SK-N-SH (cell line): ENCODE measurements at regions not wholly inside any gene's neighbourhood (a gene's known extent, or its start where the extent isn't known, plus 50 kb on each side); places are given as distances from the start of the nearest gene placed in this dataset.

Experiments used
- CTCF ChIA-PET: fragments of 300-600, 350-600 bp; formaldehyde crosslinking; extraction: SDS; loops from one replicate; lab custom pipeline; 2021; lab: Yijun Ruan, JAX
- POLR2A ChIA-PET: fragments of 350-600 bp; sonication (Branson Sonifier 250); formaldehyde crosslinking; extraction: SDS; loops from one replicate; lab custom pipeline; 2020; ENCODE audit warnings: antibody characterized with exemption, inconsistent platforms; lab: Yijun Ruan, JAX
- DNase-seq: peaks from one replicate; pipeline ENCODE4 v3.0.0; 2012
- H2AFZ ChIP-seq: fragments of 200-600 bp; sonication (generic); 2 replicates; pipeline ENCODE4 v1.8.1; 2016; ENCODE audit warnings: antibody characterized with exemption, mild to moderate bottlenecking, low read depth
- H3F3A ChIP-seq: fragments of 200-600 bp; sonication (generic); replicated peaks from 2 replicates; pipeline ENCODE3; 2016; ENCODE audit warnings: antibody characterized with exemption, mild to moderate bottlenecking; ENCODE audit not compliant: insufficient read depth
- H3K27ac ChIP-seq, 2 experiments: fragments of 200-500 bp in 1 of 2; fragments of 200-600 bp in 1 of 2; sonication (Bioruptor generic) in 1 of 2; sonication (generic), shearing (Covaris generic) in 1 of 2; 2 replicates each; pipeline versions ENCODE4 v1.5.1 to v1.6.1; 2014 to 2016; ENCODE audit warnings: low read depth in 2 of 2, inconsistent platforms in 1 of 2, low read length in 1 of 2, mild to moderate bottlenecking in 1 of 2, mixed read lengths in 1 of 2
- H3K27me3 ChIP-seq: fragments of 200-600 bp; sonication (generic), shearing (Covaris generic); 2 replicates; pipeline ENCODE4 v1.6.1; 2016; ENCODE audit warnings: mixed run types; ENCODE audit not compliant: insufficient read depth
- H3K36me3 ChIP-seq, 2 experiments: fragments of 200-500 bp in 1 of 2; fragments of 200-600 bp in 1 of 2; sonication (Bioruptor generic) in 1 of 2; sonication (generic) in 1 of 2; replicated peaks in 1 of 2; 2 replicates each; pipeline versions ENCODE3 to v1.5.1; 2014 to 2016; ENCODE audit warnings: low read length in 1 of 2, mild to moderate bottlenecking in 1 of 2; ENCODE audit not compliant: insufficient read depth in 2 of 2, control insufficient read depth in 1 of 2
- H3K4me1 ChIP-seq, 2 experiments: fragments of 200-500 bp in 1 of 2; fragments of 200-600 bp in 1 of 2; sonication (Bioruptor generic) in 1 of 2; sonication (generic), shearing (Covaris generic) in 1 of 2; 2 replicates each; pipeline versions ENCODE4 v1.5.1 to v1.6.1; 2014 to 2016; ENCODE audit warnings: low read depth in 1 of 2, low read length in 1 of 2, mixed run types in 1 of 2; ENCODE audit not compliant: insufficient read depth in 2 of 2, control insufficient read depth in 1 of 2
- H3K4me2 ChIP-seq: fragments of 200-600 bp; sonication (generic), shearing (Covaris generic); 2 replicates; pipeline ENCODE4 v1.6.1; 2017; ENCODE audit warnings: mixed run types
- H3K4me3 ChIP-seq, 2 experiments: fragments of 200-500 bp in 1 of 2; fragments of 200-600 bp in 1 of 2; sonication (Bioruptor generic) in 1 of 2; sonication (generic), shearing (Covaris generic) in 1 of 2; 2 replicates each; pipeline versions ENCODE4 v1.5.1 to v1.8.1; 2014 to 2016; ENCODE audit warnings: low read depth in 2 of 2, inconsistent platforms in 1 of 2, low read length in 1 of 2, mild to moderate bottlenecking in 1 of 2, mixed read lengths in 1 of 2, moderate library complexity in 1 of 2
- H3K79me2 ChIP-seq: fragments of 200-600 bp; sonication (generic); 2 replicates; pipeline ENCODE4 v1.8.1; 2017; ENCODE audit warnings: mild to moderate bottlenecking; ENCODE audit not compliant: insufficient read depth
- H3K9ac ChIP-seq: fragments of 200-600 bp; sonication (generic); 2 replicates; pipeline ENCODE4 v1.6.1; 2017; ENCODE audit warnings: mixed run types
- H3K9me2 ChIP-seq: fragments of 200-600 bp; sonication (generic); 2 replicates; pipeline ENCODE4 v1.6.1; 2017; ENCODE audit warnings: mixed run types
- H3K9me3 ChIP-seq: fragments of 200-600 bp; sonication (generic); 2 replicates; pipeline ENCODE4 v1.6.1; 2017; ENCODE audit warnings: mixed run types, mild to moderate bottlenecking, moderate library complexity
- H4K20me1 ChIP-seq: fragments of 200-600 bp; sonication (generic); 2 replicates; pipeline ENCODE4 v1.6.1; 2017; ENCODE audit warnings: mild to moderate bottlenecking, mixed run types; ENCODE audit not compliant: insufficient read depth
- ELF1 ChIP-seq: IDR thresholded peaks from 2 replicates; pipeline ENCODE4 v1.4.0; 2012
- EZH2phosphoT487 ChIP-seq: fragments of 200-600 bp; sonication (generic); IDR thresholded peaks from 2 replicates; pipeline ENCODE4 v1.6.1; 2017; ENCODE audit warnings: low read depth, mixed run types, mild to moderate bottlenecking, antibody characterized with exemption, moderate library complexity, borderline replicate concordance
- FOSL2 ChIP-seq: IDR thresholded peaks from 2 replicates; pipeline ENCODE4 v1.4.0; 2012; ENCODE audit warnings: low read depth, mild to moderate bottlenecking, moderate library complexity, borderline replicate concordance
- FOXJ3 ChIP-seq: sonication (generic); formaldehyde crosslinking; IDR thresholded peaks from 2 replicates; pipeline ENCODE4 v1.5.1; 2020; ENCODE audit warnings: mild to moderate bottlenecking, missing genetic modification reagents
- FOXM1 ChIP-seq: IDR thresholded peaks from 2 replicates; pipeline ENCODE4 v1.4.0; 2012; ENCODE audit warnings: low read depth, mild to moderate bottlenecking
- IRF3 ChIP-seq: fragments of 150-350 bp; IDR thresholded peaks from 2 replicates; pipeline ENCODE4 v1.6.1; 2016; ENCODE audit warnings: mild to moderate bottlenecking, low read depth, low read length
- MAX ChIP-seq: IDR thresholded peaks from 2 replicates; pipeline ENCODE4 v1.4.0; 2012; ENCODE audit warnings: low read depth
- MXI1 ChIP-seq: IDR thresholded peaks from 2 replicates; pipeline ENCODE4 v1.6.1; 2012; ENCODE audit warnings: mild to moderate bottlenecking, low read depth, low read length, improper control_type of control experiment
- NFIC ChIP-seq: IDR thresholded peaks from 2 replicates; pipeline ENCODE4 v1.4.0; 2012; ENCODE audit warnings: borderline replicate concordance
- NRF1 ChIP-seq: IDR thresholded peaks from 2 replicates; pipeline ENCODE4 v1.6.1; 2012; ENCODE audit warnings: low read depth, mild to moderate bottlenecking, low read length
- RAD21 ChIP-seq: IDR thresholded peaks from 2 replicates; pipeline ENCODE4 v1.6.1; 2012; ENCODE audit warnings: mild to moderate bottlenecking, low read length
- RCOR1 ChIP-seq: fragments of 150-350 bp; IDR thresholded peaks from 2 replicates; pipeline ENCODE4 v1.6.1; 2017; ENCODE audit warnings: antibody characterized with exemption, low read length
- REST ChIP-seq: IDR thresholded peaks from 2 replicates; pipeline ENCODE4 v1.6.1; 2012; ENCODE audit warnings: mild to moderate bottlenecking, low read depth, low read length, moderate library complexity
- RFX5 ChIP-seq: IDR thresholded peaks from 2 replicates; pipeline ENCODE4 v1.6.1; 2012; ENCODE audit warnings: mild to moderate bottlenecking, improper control_type of control experiment, low read length
- RXRA ChIP-seq: IDR thresholded peaks from 2 replicates; pipeline ENCODE4 v1.4.0; 2012; ENCODE audit warnings: low read depth, mild to moderate bottlenecking, borderline replicate concordance
- SMC3 ChIP-seq: IDR thresholded peaks from 2 replicates; pipeline ENCODE4 v1.6.1; 2012; ENCODE audit warnings: low read depth, low read length, improper control_type of control experiment
- TEAD4 ChIP-seq: IDR thresholded peaks from 2 replicates; pipeline ENCODE4 v1.4.0; 2012; ENCODE audit warnings: mild to moderate bottlenecking, borderline replicate concordance; ENCODE audit not compliant: insufficient read depth
- ZBTB33 ChIP-seq: IDR thresholded peaks from 2 replicates; pipeline ENCODE4 v1.4.0; 2012; ENCODE audit warnings: low read depth, borderline replicate concordance
- WGBS: methylation state at CpG from one replicate; pipeline ENCODE4 v1.1.6; 2017; ENCODE audit warnings: low lambda C conversion rate; 5-methylcytosine and 5-hydroxymethylcytosine counted together

GRCh38 chr17:6244796-6245195, 174.6 kb downstream of the WSCD1 start:
- Histone ChIP-seq H3K4me2 (no peak overlapping the region), H3K4me3 (no peak overlapping the region), H4K20me1 (0 out of 2 replicates have a peak, but pooled peaks cover 5% of the 10 kb centered on the region), H3K79me2 (no peaks in the 10 kb centered on the region), H3K4me1 (no peaks in the 10 kb centered on the region), H3F3A (no peaks in the 10 kb centered on the region), H3K27me3 (peaks cover 50% of the 10 kb centered on the region), H3K9me2 (no peaks in the 10 kb centered on the region), H3K36me3 (no peaks in the 10 kb centered on the region), H3K27ac (no peak overlapping the region), H2AFZ (no peak overlapping the region), H3K9ac (no peak overlapping the region), H3K9me3 (no peaks in the 10 kb centered on the region)
- TF ChIP-seq FOSL2, result no peak
- TF ChIP-seq MXI1, result no peak
- TF ChIP-seq ZBTB33, result no peak
- no peak for TF ChIP-seq RCOR1
- TF ChIP-seq MAX, result no peak
- no peak for TF ChIP-seq NFIC
- no peak for TF ChIP-seq IRF3
- no peak for TF ChIP-seq SMC3
- no peak for TF ChIP-seq RFX5
- no peak for TF ChIP-seq ELF1
- no peak for TF ChIP-seq NRF1
- 7% methylated on average over 4 of the region's 4 CpGs for WGBS
- CTCF ChIA-PET, result no interaction called here
- POLR2A ChIA-PET, result no interaction called here
- no peak for DNase-seq

GRCh38 chr17:6244253-6244652, 174.1 kb downstream of the WSCD1 start:
- WGBS, result 10% methylated on average over 3 of the region's 5 CpGs
- POLR2A ChIA-PET, result no interaction called here
- TF ChIP-seq REST, result no peak
- no peak for TF ChIP-seq EZH2phosphoT487
- no peak for TF ChIP-seq FOXM1
- TF ChIP-seq ELF1, result no peak
- no peak for TF ChIP-seq TEAD4
- TF ChIP-seq FOXJ3 (CRISPR knock-in tag), result no peak
- no peak for TF ChIP-seq RFX5
- no peak for TF ChIP-seq MAX
- TF ChIP-seq IRF3, result no peak
- no peak for TF ChIP-seq SMC3
- TF ChIP-seq RXRA, result no peak
- no peak for TF ChIP-seq MXI1
- TF ChIP-seq RAD21, result no peak

More at GRCh38 chr17:6244253-6244652, 174.1 kb downstream of the WSCD1 start:
- 0 out of 2 replicates have a peak, but pooled peaks cover 5% of the 10 kb centered on the region for H4K20me1 ChIP-seq
- no peaks in the 10 kb centered on the region for H3K79me2 ChIP-seq
- no peak overlapping the region for H2AFZ ChIP-seq
- no peaks in the 10 kb centered on the region for H3F3A ChIP-seq
- no peaks in the 10 kb centered on the region for H3K4me1 ChIP-seq
- no peak overlapping the region for H3K9ac ChIP-seq
- no peaks in the 10 kb centered on the region for H3K9me2 ChIP-seq
- no peak for DNase-seq
- H3K4me3 ChIP-seq, result no peak overlapping the region
- H3K36me3 ChIP-seq, result no peaks in the 10 kb centered on the region
- CTCF ChIA-PET, result no interaction called here
- H3K27me3 ChIP-seq, result peaks cover 54% of the 10 kb centered on the region
- H3K27ac ChIP-seq, result no peak overlapping the region
- no peaks in the 10 kb centered on the region for H3K9me3 ChIP-seq
- H3K4me2 ChIP-seq, result no peak overlapping the region
